Islet precursor cell (in vitro differentiated cells): ENCODE measurements at regions not wholly inside any gene's neighbourhood (a gene's known extent, or its start where the extent isn't known, plus 50 kb on each side); places are given as distances from the start of the nearest gene placed in this dataset.
"Not testable (repeated sequence)": the region's sequence is repeated elsewhere in the genome, so short reads cannot be mapped to it uniquely, and the experiment has no call there.

Source experiments
- DNase-seq: peaks from one replicate; pipeline ENCODE4 v3.0.0-alpha.2; 2018

- no peak for DNase-seq
Observed at GRCh38 chr10:7056216-7056615, 354.6 kb downstream of the SFMBT2 start.

- DNase-seq: no peak
Observed at GRCh38 chr10:7054915-7055314, 355.9 kb downstream of the SFMBT2 start.

GRCh38 chr10:7053195-7053594, 357.6 kb downstream of the SFMBT2 start:
- DNase-seq: no peak

- DNase-seq: not testable (repeated sequence)
Observed at GRCh38 chr10:7050024-7050423, 360.8 kb downstream of the SFMBT2 start.

GRCh38 chr10:7048061-7048460, 362.8 kb downstream of the SFMBT2 start:
- DNase-seq: no peak

GRCh38 chr10:7046615-7047014, 364.2 kb downstream of the SFMBT2 start:
- DNase-seq: no peak

- no peak for DNase-seq
Observed at GRCh38 chr10:7045891-7046599, 364.8 kb downstream of the SFMBT2 start.

- no peak for DNase-seq
Observed at GRCh38 chr10:7043055-7043653, 367.7 kb downstream of the SFMBT2 start.

- DNase-seq: no peak
Observed at GRCh38 chr10:7042419-7043054, 368.3 kb downstream of the SFMBT2 start.

- DNase-seq: no peak
Observed at GRCh38 chr10:7042000-7042399, 368.8 kb downstream of the SFMBT2 start.

GRCh38 chr10:7040681-7041080, 370.2 kb downstream of the SFMBT2 start:
- no peak for DNase-seq

- DNase-seq: no peak
Observed at GRCh38 chr10:7039859-7040258, 371.0 kb downstream of the SFMBT2 start.

- no peak for DNase-seq
Observed at GRCh38 chr10:7038416-7038815, 372.4 kb downstream of the SFMBT2 start.

- not testable (repeated sequence) for DNase-seq
Observed at GRCh38 chr10:7037434-7037833, 373.4 kb downstream of the SFMBT2 start.

- no peak for DNase-seq
Observed at GRCh38 chr10:7036951-7037350, 373.9 kb downstream of the SFMBT2 start.

GRCh38 chr10:7035126-7035761, 375.6 kb downstream of the SFMBT2 start:
- DNase-seq: no peak

- DNase-seq: no peak
Observed at GRCh38 chr10:7033031-7033430, 377.8 kb downstream of the SFMBT2 start.

- no peak for DNase-seq
Observed at GRCh38 chr10:7030134-7030855, 380.5 kb downstream of the SFMBT2 start.

- no peak for DNase-seq
Observed at GRCh38 chr10:7029672-7030071, 381.2 kb downstream of the SFMBT2 start.

GRCh38 chr10:7028809-7029166, 382.0 kb downstream of the SFMBT2 start:
- no peak for DNase-seq

- no peak for DNase-seq
Observed at GRCh38 chr10:7027913-7028808, 382.7 kb downstream of the SFMBT2 start.
